Fibroblast of skin of back (primary cell): ENCODE measurements at regions not wholly inside any gene's neighbourhood (a gene's known extent, or its start where the extent isn't known, plus 50 kb on each side); places are given as distances from the start of the nearest gene placed in this dataset.
"Not testable (repeated sequence)": the region's sequence is repeated elsewhere in the genome, so short reads cannot be mapped to it uniquely, and the experiment has no call there.

Source experiments
- DNase-seq: peaks from one replicate; pipeline ENCODE4 v3.0.0-alpha.2; 2013

GRCh38 chr9:16278326-16278999, 592.0 kb downstream of the BNC2 start:
- no peak for DNase-seq

GRCh38 chr9:16281707-16282106, 588.8 kb downstream of the BNC2 start:
- DNase-seq, result no peak

- DNase-seq, result no peak
Observed at GRCh38 chr9:16282216-16282615, 588.3 kb downstream of the BNC2 start.

GRCh38 chr9:16282718-16283117, 587.8 kb downstream of the BNC2 start:
- DNase-seq, result no peak

- no peak for DNase-seq
Observed at GRCh38 chr9:16286160-16286559, 584.3 kb downstream of the BNC2 start.

GRCh38 chr9:16289639-16290038, 580.8 kb downstream of the BNC2 start:
- DNase-seq, result no peak

GRCh38 chr9:16290169-16290568, 580.3 kb downstream of the BNC2 start:
- DNase-seq, result no peak

GRCh38 chr9:16291921-16292320, 578.5 kb downstream of the BNC2 start:
- no peak for DNase-seq

- DNase-seq, result no peak
Observed at GRCh38 chr9:16293610-16294009, 576.9 kb downstream of the BNC2 start.

- peak; percentile 49 for DNase-seq
Observed at GRCh38 chr9:16294133-16294770, 576.2 kb downstream of the BNC2 start.

- DNase-seq, result not testable (repeated sequence)
Observed at GRCh38 chr9:16294940-16295339, 575.5 kb downstream of the BNC2 start.

GRCh38 chr9:16299368-16299767, 571.1 kb downstream of the BNC2 start:
- DNase-seq, result not testable (repeated sequence)

GRCh38 chr9:16303506-16303905, 567.0 kb downstream of the BNC2 start:
- no peak for DNase-seq

GRCh38 chr9:16304301-16304700, 566.2 kb downstream of the BNC2 start:
- DNase-seq, result no peak

- no peak for DNase-seq
Observed at GRCh38 chr9:16306586-16306985, 563.9 kb downstream of the BNC2 start.

- no peak for DNase-seq
Observed at GRCh38 chr9:16307626-16308195, 562.8 kb downstream of the BNC2 start.

- no peak for DNase-seq
Observed at GRCh38 chr9:16308645-16309044, 561.8 kb downstream of the BNC2 start.

- DNase-seq, result no peak
Observed at GRCh38 chr9:16309082-16309468, 561.4 kb downstream of the BNC2 start.

GRCh38 chr9:16309469-16310271, 560.8 kb downstream of the BNC2 start:
- peak; percentile 48 for DNase-seq

GRCh38 chr9:16310278-16311110, 560.0 kb downstream of the BNC2 start:
- peak; percentile 24 for DNase-seq

GRCh38 chr9:16312116-16312515, 558.4 kb downstream of the BNC2 start:
- peak; percentile 40 for DNase-seq

- no peak for DNase-seq
Observed at GRCh38 chr9:16312962-16313546, 557.4 kb downstream of the BNC2 start.
